ENCODE measurements at regions not wholly inside any gene's neighbourhood (a gene's known extent, or its start where the extent isn't known, plus 50 kb on each side); places are given as distances from the start of the nearest gene placed in this dataset.
A peak's percentile ranks its signal among the peaks of the same experiment; 100 is the strongest.

- no peak for TF ChIP-seq CTCF (IDR thresholded peaks at IDR 0.05)
- DNase-seq (ENCODE audit: low spot score) (no peak), ATAC-seq (ENCODE audit: low FRiP score) (no peak)
Observed at GRCh38 chr18:44227501-44227900, 453.2 kb upstream of the SETBP1 start.

- no peak for DNase-seq (ENCODE audit: low spot score)
- ATAC-seq (ENCODE audit: low FRiP score) = peak; percentile 79
- no peak for TF ChIP-seq CTCF (IDR thresholded peaks at IDR 0.05)
Observed at GRCh38 chr18:44229693-44230108, 451.0 kb upstream of the SETBP1 start.

- no peak for ATAC-seq (ENCODE audit: low FRiP score)
- DNase-seq (ENCODE audit: low spot score) = no peak
- TF ChIP-seq CTCF (IDR thresholded peaks at IDR 0.05) = no peak
Observed at GRCh38 chr18:44231936-44232335, 448.8 kb upstream of the SETBP1 start.

DNA sequence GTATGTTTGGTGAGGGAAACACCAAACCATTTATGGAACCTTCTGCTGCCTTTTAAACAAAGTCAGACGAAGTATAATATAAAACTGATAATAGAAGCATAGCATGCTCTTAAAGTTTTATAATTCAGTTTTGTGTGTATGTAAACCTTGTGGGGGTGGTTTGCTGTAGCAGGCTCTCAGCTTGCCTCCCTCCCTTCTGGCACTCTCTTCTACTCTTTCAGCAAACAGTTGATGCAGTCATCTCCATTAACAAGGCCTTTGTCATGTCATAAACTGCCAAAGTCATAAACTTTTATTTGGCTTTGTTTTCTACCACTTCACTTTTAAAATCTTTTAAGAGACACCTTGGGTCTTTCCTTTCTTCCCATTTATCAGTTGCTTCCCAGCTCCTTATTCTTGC lies 448.2 kb upstream of the SETBP1 start:
- DNase-seq (ENCODE audit: low spot score) (no peak), ATAC-seq (ENCODE audit: low FRiP score) (no peak)
- no peak for TF ChIP-seq CTCF (IDR thresholded peaks at IDR 0.05)

DNA sequence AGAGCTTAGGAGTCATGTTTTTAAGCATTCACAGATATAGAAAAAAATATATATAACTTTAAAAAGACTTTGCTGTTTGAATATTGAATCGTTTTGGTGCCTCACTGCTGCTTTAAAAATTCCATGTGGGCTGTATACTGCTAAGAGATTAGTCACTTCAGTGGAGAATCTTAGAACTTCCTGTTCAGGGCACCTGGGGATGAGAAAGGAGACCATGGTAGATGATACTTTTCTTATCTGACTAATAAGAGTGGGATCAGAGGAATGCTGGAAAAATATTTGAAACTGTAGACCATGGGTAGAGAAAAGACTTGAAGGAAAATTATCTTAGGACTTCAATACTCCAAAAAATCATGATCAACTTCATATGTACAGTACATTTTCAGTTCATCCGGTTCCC lies 442.2 kb upstream of the SETBP1 start:
- no peak for ATAC-seq (ENCODE audit: low FRiP score)
- no peak for TF ChIP-seq CTCF (IDR thresholded peaks at IDR 0.05)
- no peak for DNase-seq (ENCODE audit: low spot score)

GRCh38 chr18:44238911-44239310 lies 441.8 kb upstream of the SETBP1 start:
- ATAC-seq (ENCODE audit: low FRiP score) (peak; percentile 56), DNase-seq (ENCODE audit: low spot score) (no peak)
- TF ChIP-seq CTCF (IDR thresholded peaks at IDR 0.05) = no peak

DNA sequence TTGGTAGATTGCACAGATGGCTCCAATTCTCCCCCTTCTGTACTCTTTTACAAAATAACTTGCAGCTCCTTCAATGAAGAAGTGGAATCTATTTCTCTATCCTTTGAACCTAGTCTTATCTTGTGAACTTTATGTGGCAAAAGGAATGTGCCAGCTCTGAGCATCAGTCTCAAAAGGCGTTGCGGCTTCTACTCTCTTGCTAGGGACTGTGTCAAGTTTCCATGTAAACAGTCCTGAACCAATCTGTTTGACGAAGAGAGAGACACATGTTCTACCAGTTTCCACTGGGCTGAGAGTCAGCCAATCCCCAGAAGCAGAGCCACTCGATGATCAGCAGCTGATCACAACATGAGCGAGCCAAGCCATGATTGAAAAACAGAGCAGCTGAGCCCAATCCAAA lies 439.7 kb upstream of the SETBP1 start:
- no peak for ATAC-seq (ENCODE audit: low FRiP score)

More for the DNA sequence above, 439.7 kb upstream of the SETBP1 start:
- no peak for DNase-seq (ENCODE audit: low spot score)
- TF ChIP-seq CTCF (IDR thresholded peaks at IDR 0.05) = no peak

All from omental fat pad (tissue), 3 donors.